Gastroesophageal sphincter (tissue), 4 donors: ENCODE measurements at regions not wholly inside any gene's neighbourhood (a gene's known extent, or its start where the extent isn't known, plus 50 kb on each side); places are given as distances from the start of the nearest gene placed in this dataset.

Experiments used
- ATAC-seq: fragments of 150-250 bp; one replicate; pipeline ENCODE4 v1.9.1; 2016; ENCODE audit warnings: mild to moderate bottlenecking, moderate library complexity
- H3K27ac ChIP-seq, 4 donors: fragments of 200-600 bp; sonication (generic) in 3 of 4; 1 replicate in 3 of 4; 2 replicates in 1 of 4; pipeline ENCODE4 v1.5.1; 2016 to 2019
- H3K27me3 ChIP-seq: fragments of 200-600 bp; sonication (generic); one replicate; pipeline ENCODE4 v1.5.1; 2019
- H3K36me3 ChIP-seq, 2 donors: fragments of 200-600 bp; sonication (generic); one replicate each; pipeline ENCODE4 v1.5.1; 2019; ENCODE audit warnings: control low read depth in 1 of 2
- H3K4me1 ChIP-seq, 3 donors: fragments of 200-600 bp; sonication (generic); 1 replicate in 2 of 3; 2 replicates in 1 of 3; pipeline ENCODE4 v1.5.1; 2016 to 2019; ENCODE audit warnings: control low read depth in 2 of 3
- H3K4me3 ChIP-seq, 2 donors: fragments of 200-600 bp; sonication (generic); one replicate each; pipeline ENCODE4 v1.5.1; 2019; ENCODE audit warnings: mild to moderate bottlenecking in 1 of 2, moderate library complexity in 1 of 2
- H3K9me3 ChIP-seq, 3 donors: fragments of 200-600 bp; sonication (generic); one replicate each; pipeline ENCODE4 v1.5.1; 2017 to 2019; ENCODE audit warnings: control low read depth in 2 of 3
- EP300 ChIP-seq: sonication (generic); formaldehyde crosslinking; IDR thresholded peaks from one replicate; pipeline ENCODE4 v1.6.1; 2017; ENCODE audit warnings: antibody characterized with exemption, mild to moderate bottlenecking
- POLR2A ChIP-seq, 2 donors: fragments of 450-650 bp; IDR thresholded peaks; one replicate each; pipeline ENCODE4 v1.6.1; 2017; ENCODE audit warnings: antibody characterized with exemption in 2 of 2, mild to moderate bottlenecking in 2 of 2, moderate library complexity in 1 of 2
- POLR2AphosphoS5 ChIP-seq: sonication (generic); formaldehyde crosslinking; IDR thresholded peaks from one replicate; pipeline ENCODE4 v1.6.1; 2017; ENCODE audit warnings: antibody characterized with exemption
- WGBS, 2 donors: methylation state at CpG; one replicate each; pipeline ENCODE4 v1.1.5; 2018; ENCODE audit warnings: low coverage in 1 of 2; 5-methylcytosine and 5-hydroxymethylcytosine counted together
- TF ChIP-seq, protein P1 (sequence below), 4 experiments: fragments of 200-600 bp in 2 of 4; fragments of 450-650 bp in 2 of 4; sonication (generic) in 1 of 4; IDR thresholded peaks; one replicate each; pipeline ENCODE4 v1.5.1; 2017 to 2019; ENCODE audit warnings: antibody characterized with exemption in 4 of 4, mild to moderate bottlenecking in 2 of 4, moderate library complexity in 2 of 4

DNA sequence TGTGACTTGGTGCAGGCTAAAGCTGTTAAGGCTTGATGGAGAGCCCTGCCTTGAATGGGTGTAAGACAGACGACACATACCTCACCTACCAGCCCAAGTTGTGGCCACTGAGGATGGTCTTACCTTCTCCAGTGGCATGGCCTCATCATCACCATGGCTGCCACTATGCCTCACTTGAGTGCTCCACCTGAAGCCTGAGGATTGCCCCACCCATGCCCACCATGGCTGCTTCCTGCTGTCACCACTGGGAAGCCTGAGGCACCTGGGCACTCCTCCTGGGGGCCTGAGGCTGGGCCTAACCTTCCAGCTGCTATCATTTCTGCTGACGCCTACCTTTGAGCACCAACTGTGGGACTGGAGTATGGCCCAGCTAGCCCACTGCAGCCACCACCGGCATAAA, 1605.7 kb upstream of the FLRT2 start:
- Histone ChIP-seq H3K27me3 (no peaks in the 10 kb centered on the region), H3K4me1 (no peaks in the 10 kb centered on the region), H3K9me3 (no peaks in the 10 kb centered on the region), H3K27ac (no peak overlapping the region), H3K36me3 (no peaks in the 10 kb centered on the region), H3K4me3 (no peak overlapping the region)
- no peak for ATAC-seq
- 92 to 100% methylated on average over 1 of the region's 3 CpGs for WGBS, 2 donors
- TF ChIP-seq POLR2AphosphoS5 (no peak), POLR2A (IDR thresholded peaks at IDR 0.05) (no peak), EP300 (no peak)
- TF ChIP-seq, protein P1, sequence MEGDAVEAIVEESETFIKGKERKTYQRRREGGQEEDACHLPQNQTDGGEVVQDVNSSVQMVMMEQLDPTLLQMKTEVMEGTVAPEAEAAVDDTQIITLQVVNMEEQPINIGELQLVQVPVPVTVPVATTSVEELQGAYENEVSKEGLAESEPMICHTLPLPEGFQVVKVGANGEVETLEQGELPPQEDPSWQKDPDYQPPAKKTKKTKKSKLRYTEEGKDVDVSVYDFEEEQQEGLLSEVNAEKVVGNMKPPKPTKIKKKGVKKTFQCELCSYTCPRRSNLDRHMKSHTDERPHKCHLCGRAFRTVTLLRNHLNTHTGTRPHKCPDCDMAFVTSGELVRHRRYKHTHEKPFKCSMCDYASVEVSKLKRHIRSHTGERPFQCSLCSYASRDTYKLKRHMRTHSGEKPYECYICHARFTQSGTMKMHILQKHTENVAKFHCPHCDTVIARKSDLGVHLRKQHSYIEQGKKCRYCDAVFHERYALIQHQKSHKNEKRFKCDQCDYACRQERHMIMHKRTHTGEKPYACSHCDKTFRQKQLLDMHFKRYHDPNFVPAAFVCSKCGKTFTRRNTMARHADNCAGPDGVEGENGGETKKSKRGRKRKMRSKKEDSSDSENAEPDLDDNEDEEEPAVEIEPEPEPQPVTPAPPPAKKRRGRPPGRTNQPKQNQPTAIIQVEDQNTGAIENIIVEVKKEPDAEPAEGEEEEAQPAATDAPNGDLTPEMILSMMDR (IDR thresholded peaks at IDR 0.05), result no peak

DNA sequence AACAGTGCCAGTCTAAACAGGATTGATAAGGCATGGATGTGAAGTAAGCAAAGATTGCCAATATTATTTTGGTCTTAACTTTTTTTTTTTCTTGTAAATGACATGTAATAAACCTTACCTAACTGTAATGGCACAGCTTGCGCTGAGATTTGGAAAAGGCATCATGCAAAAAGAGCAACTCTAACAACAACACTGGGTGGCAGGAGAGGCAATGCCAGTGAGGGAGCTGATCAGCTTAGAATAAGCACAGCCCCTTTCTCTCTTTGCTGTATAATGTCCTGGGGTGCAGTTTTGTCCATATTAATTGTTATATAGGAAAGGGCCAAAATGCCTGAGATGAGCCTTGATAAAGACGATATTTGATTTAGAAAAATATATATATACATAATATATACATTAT, 1589.7 kb upstream of the FLRT2 start:
- WGBS, 2 donors, result 83 to 100% methylated on average over 1 to 2 of the region's 2 CpGs
- Histone ChIP-seq H3K27me3 (no peaks in the 10 kb centered on the region), H3K4me3 (no peak overlapping the region), H3K36me3 (no peaks in the 10 kb centered on the region), H3K9me3 (peaks cover 0 to 7% (median 0%) of the 10 kb centered on the region in 3 donors), H3K27ac (no peak overlapping the region), H3K4me1 (no peaks in the 10 kb centered on the region)
- no peak for ATAC-seq
- TF ChIP-seq POLR2AphosphoS5 (no peak), EP300 (no peak), POLR2A (IDR thresholded peaks at IDR 0.05) (no peak)
- TF ChIP-seq, protein P1 (IDR thresholded peaks at IDR 0.05), result no peak

DNA sequence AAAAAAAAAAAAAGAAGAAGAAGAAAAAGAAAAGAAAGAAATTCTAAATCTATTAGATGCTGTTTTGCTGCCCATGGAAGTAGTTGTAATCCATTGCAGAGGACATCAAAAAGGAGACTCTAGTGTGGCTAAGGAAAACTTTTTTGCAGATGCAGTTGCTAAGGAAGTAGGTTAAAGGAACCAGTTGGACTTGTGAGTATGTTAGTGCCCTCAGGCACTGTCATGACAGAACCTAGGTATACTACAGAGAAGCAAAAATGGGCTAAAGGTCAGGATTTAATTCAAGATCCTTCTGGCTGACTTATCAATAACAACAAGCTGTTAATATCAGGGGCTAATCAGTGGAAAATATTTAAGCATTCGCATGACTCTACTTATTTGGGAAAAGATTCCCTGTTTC, 1571.6 kb upstream of the FLRT2 start:
- Histone ChIP-seq H3K27me3 (no peaks in the 10 kb centered on the region), H3K36me3 (no peaks in the 10 kb centered on the region)
- 100% methylated on average over 1 of the region's 1 CpG for WGBS, 2 donors

DNA sequence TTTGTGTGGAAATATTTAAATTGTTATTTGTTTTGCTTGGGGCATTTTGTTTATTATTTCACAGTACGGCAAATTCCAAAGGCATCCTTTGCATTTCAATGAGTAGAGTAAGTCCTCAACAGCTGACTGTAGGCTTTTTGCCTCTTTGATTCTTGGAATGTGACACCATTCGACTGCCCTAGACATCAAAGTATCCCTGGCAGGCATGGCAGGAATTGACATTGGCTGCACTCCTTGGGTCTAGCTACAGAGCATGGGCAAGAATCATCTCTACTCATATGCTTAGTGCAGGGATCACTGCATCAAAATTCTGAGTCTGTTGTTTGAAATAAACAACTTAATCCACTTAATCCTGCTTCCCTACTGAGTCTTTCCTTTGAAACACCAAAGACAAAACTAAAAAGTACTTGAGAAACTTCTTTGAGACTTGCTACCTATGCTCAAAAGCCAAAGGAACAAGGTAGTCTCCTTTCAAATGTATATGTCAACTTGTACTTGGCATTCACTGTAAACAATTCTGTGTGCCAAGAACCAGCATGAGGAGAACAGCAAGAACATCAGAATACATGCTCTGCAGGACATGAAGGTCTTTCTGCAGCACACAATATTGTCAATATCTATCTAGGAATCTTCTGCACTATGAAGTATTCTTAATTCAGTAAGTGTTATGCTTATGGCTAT, 1569.0 kb upstream of the FLRT2 start:
- H3K36me3 ChIP-seq, result no peaks in the 10 kb centered on the region
- H3K9me3 ChIP-seq, result no peaks in the 10 kb centered on the region
- TF ChIP-seq EP300 (no peak), POLR2A (IDR thresholded peaks at IDR 0.05) (no peak), POLR2AphosphoS5 (no peak)
- TF ChIP-seq, protein P1 (IDR thresholded peaks at IDR 0.05), result no peak
- H3K4me3 ChIP-seq, result no peak overlapping the region
- no peak for ATAC-seq
- WGBS, 2 donors, result 63 to 79% methylated on average over 2 of the region's 2 CpGs
- no peaks in the 10 kb centered on the region for H3K4me1 ChIP-seq
- H3K27me3 ChIP-seq, result no peaks in the 10 kb centered on the region
- H3K27ac ChIP-seq, result no peak overlapping the region

More for the DNA sequence above, 1571.6 kb upstream of the FLRT2 start:
- ATAC-seq, result no peak
- TF ChIP-seq POLR2A (IDR thresholded peaks at IDR 0.05) (no peak), EP300 (no peak), POLR2AphosphoS5 (no peak)
- TF ChIP-seq, protein P1 (IDR thresholded peaks at IDR 0.05), result no peak
- no peaks in the 10 kb centered on the region for H3K9me3 ChIP-seq
- no peak overlapping the region for H3K4me3 ChIP-seq
- no peak overlapping the region for H3K27ac ChIP-seq
- H3K4me1 ChIP-seq, result no peaks in the 10 kb centered on the region

DNA sequence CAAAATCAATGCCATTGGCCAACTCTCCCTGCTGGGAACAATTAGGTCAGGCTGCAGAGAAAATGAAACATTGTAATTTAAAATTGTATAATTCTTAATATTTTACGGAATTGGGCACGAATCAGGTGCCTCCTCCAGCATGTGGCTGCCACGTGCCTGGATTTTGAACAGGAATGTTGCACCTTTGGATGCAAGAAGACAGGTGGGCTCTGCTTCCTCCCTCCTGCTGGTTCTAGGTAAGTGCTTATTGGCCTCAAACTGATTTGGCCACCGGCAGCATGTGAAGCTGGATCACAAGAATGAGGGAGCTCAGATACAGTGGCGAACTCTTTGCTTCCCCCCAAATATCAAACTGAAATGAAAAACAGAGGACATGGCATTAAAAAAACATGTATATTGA, 1559.9 kb upstream of the FLRT2 start:
- WGBS, 2 donors, result 86 to 100% methylated on average over 3 to 5 of the region's 5 CpGs
- no peak for ATAC-seq
- no peak overlapping the region for H3K27ac ChIP-seq
- no peaks in the 10 kb centered on the region for H3K36me3 ChIP-seq
- H3K4me3 ChIP-seq, result no peak overlapping the region
- TF ChIP-seq, protein P1 (IDR thresholded peaks at IDR 0.05), result no peak
- TF ChIP-seq POLR2AphosphoS5 (no peak), POLR2A (IDR thresholded peaks at IDR 0.05) (no peak), EP300 (no peak)
- peaks cover 0 to 17% (median 0%) of the 10 kb centered on the region in 3 donors for H3K4me1 ChIP-seq
- H3K27me3 ChIP-seq, result no peaks in the 10 kb centered on the region
- no peaks in the 10 kb centered on the region for H3K9me3 ChIP-seq
